BJ (cell line): ENCODE measurements at regions not wholly inside any gene's neighbourhood (a gene's known extent, or its start where the extent isn't known, plus 50 kb on each side); places are given as distances from the start of the nearest gene placed in this dataset.
A peak's percentile ranks its signal among the peaks of the same experiment; 100 is the strongest.

ENCODE experiments used
- CTCF ChIA-PET: fragments of 350-600 bp; formaldehyde crosslinking; extraction: SDS; loops from one replicate; lab custom pipeline; 2021; ENCODE audit warnings: antibody characterized with exemption, inconsistent platforms; lab: Yijun Ruan, JAX
- POLR2A ChIA-PET: fragments of 300-600 bp; sonication (Branson Sonifier 250); formaldehyde crosslinking; extraction: SDS; loops from one replicate; lab custom pipeline; 2021; ENCODE audit warnings: antibody characterized with exemption; lab: Charles Lee
- DNase-seq: peaks from one replicate; pipeline ENCODE4 v3.0.0-alpha.2; 2011; ENCODE audit warnings: low read depth
- H3K27me3 ChIP-seq: 2 replicates; pipeline ENCODE4 v1.6.0; 2011; ENCODE audit warnings: low read length; ENCODE audit not compliant: control insufficient read depth, insufficient read depth
- H3K36me3 ChIP-seq: 2 replicates; pipeline ENCODE4 v1.5.1; 2011; ENCODE audit warnings: low read length; ENCODE audit not compliant: control insufficient read depth, insufficient read depth
- H3K4me3 ChIP-seq: 2 replicates; pipeline ENCODE4 v1.5.1; 2011; ENCODE audit warnings: low read depth, mild to moderate bottlenecking, control low read depth, low read length
- TF ChIP-seq, protein P1 (sequence below): IDR thresholded peaks from 2 replicates; pipeline ENCODE4 v1.5.1; 2011; ENCODE audit warnings: low read depth, mild to moderate bottlenecking, control low read depth, inconsistent platforms, low read length, moderate library complexity; ENCODE audit not compliant: insufficient read depth

DNA sequence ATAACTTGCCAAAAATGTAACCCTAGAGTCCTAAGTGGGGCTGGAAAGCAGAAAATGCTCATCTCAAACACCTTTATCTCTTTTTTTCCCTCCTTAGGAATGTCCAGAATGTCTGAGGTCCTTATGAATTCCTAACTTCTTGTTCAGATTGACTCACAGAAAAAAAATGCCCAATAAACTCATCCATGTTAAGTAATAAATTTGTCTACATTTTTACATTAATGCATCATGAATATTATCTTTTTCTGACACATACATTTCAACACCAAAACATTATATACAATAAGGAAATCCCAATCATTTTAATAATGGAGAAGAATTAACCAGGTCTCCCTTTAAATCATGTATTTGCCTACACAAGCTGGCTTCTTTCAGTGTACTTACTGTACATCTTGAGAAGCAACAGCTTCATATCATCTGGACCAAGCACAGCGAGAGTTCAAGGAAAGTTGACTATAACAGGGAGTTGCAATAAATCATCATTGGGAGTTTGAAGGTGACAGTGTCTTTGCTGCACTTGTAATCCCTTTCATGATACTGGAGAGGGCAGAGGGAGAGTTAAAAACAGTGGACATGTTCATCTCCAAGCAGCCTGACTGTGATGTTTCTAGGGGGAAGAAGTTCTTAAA, 565.2 kb downstream of the LTN1 start:
- Histone ChIP-seq H3K36me3 (no peaks in the 10 kb centered on the region), H3K27me3 (no peaks in the 10 kb centered on the region), H3K4me3 (no peak overlapping the region)
- TF ChIP-seq, protein P1, sequence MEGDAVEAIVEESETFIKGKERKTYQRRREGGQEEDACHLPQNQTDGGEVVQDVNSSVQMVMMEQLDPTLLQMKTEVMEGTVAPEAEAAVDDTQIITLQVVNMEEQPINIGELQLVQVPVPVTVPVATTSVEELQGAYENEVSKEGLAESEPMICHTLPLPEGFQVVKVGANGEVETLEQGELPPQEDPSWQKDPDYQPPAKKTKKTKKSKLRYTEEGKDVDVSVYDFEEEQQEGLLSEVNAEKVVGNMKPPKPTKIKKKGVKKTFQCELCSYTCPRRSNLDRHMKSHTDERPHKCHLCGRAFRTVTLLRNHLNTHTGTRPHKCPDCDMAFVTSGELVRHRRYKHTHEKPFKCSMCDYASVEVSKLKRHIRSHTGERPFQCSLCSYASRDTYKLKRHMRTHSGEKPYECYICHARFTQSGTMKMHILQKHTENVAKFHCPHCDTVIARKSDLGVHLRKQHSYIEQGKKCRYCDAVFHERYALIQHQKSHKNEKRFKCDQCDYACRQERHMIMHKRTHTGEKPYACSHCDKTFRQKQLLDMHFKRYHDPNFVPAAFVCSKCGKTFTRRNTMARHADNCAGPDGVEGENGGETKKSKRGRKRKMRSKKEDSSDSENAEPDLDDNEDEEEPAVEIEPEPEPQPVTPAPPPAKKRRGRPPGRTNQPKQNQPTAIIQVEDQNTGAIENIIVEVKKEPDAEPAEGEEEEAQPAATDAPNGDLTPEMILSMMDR: no peak
- CTCF ChIA-PET: interaction anchor here (1.0 to 1.6 kb wide), 4 partner anchors 94 to 1581 kb away, joined by 3 to 4 read pairs (median 3); no protein-coding TSS in a partner anchor
- POLR2A ChIA-PET: interaction anchor here (0.6 kb wide), 1 partner anchor 342 kb away, joined by 5 read pairs; no protein-coding TSS in a partner anchor
- no peak for DNase-seq

DNA sequence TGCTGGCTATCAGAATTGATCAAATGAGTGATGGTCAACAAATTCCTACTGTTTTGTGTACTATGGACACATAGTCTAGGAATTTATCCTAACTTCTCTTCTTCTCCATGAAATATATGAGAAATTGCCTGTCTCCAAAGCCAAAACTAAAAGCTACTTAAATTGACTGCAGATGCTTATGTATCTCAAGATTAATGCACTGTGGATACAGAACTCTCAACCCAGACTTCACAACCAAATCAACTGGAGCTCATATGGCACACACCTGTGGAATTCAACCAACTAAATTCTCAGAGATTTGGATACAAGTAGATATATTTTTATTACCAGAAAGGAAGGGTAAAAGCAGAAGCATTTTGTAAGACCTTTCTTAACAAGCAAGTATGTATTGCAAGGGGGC, 566.1 kb downstream of the LTN1 start:
- peak; percentile 80 for DNase-seq
- TF ChIP-seq, protein P1: no peak
- ChIA-PET CTCF (interaction anchor here (1.3 to 1.6 kb wide), 2 partner anchors 95 to 318 kb away, joined by 3 to 4 read pairs; no protein-coding TSS in a partner anchor), POLR2A (interaction anchor here (0.6 to 0.7 kb wide), 2 partner anchors 9 to 18 kb away, joined by 4 read pairs; no protein-coding TSS in a partner anchor)
- Histone ChIP-seq H3K4me3 (no peak overlapping the region), H3K36me3 (no peaks in the 10 kb centered on the region), H3K27me3 (no peaks in the 10 kb centered on the region)

DNA sequence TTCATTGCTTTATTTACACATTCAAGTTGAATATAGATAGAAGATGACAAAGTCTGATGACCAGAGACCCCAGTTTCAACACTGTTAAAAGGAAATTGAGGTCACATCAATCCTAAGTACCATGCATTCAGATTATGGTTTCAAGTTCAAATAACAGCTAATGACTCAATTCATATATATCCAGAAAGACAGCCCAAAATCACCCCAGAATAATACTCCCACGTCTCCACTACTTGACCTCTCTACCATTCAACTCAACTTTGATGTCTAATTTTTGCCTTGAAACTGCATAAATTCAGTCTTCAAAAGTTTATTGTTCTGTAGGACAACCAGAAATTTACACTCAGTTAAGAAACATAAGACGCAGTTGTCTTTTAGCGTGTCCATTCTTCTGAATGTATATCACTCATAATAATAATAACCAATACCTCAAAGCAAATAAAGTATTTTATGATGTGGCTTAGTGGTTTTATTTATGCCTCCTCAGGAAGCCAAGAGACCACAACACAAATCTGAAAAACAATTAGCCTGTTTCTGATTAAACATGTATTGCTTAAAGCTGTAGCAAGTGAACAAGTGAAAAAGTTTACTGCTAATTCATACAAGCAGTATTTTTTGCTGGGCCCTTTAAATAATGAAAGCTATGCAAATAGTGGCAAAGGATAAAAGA, 569.0 kb downstream of the LTN1 start:
- Histone ChIP-seq H3K4me3 (no peak overlapping the region), H3K27me3 (no peaks in the 10 kb centered on the region), H3K36me3 (no peaks in the 10 kb centered on the region)
- TF ChIP-seq, protein P1: no peak
- CTCF ChIA-PET: interaction anchor here (0.9 to 1.5 kb wide), 2 partner anchors 87 to 291 kb away, joined by 3 read pairs; no protein-coding TSS in a partner anchor
- DNase-seq: no peak
- POLR2A ChIA-PET: no interaction called here

DNA sequence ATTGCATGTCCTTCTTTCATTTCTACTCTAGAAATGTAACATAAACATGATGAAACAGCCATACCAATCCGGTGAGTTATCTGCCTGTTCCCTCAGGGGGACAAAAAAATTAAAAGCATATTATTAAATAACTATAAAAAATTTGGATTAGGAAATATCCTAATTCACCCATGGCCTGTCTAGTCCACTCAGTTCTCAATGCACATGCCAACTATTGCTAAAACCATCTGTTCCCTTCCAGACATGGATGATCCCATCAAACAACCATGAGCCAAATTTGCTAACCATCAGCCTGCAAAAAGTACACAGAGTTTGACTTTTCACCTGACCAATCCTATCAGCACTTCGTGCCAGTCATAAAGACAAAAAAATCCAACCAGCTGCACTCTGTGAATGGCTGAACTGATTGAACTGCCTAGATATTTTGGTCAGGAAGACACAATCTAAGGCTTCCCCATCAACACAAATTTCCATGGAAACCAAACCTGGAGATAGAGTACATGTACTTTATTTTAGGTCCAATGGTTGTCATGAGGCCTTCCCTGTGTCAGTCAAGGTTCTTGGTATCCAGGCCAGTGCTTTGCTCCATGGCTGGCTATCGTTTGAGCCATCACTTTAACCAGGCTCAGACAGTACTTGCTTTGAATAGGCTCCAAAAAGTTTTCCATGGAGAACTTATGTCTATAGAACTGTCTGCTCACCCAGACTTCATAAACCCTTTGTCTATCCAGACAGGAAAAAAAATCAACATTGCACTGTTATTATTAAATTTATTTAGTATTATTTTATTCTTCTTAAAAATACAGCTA, 570.8 kb downstream of the LTN1 start:
- Histone ChIP-seq H3K27me3 (no peaks in the 10 kb centered on the region), H3K4me3 (no peak overlapping the region), H3K36me3 (no peaks in the 10 kb centered on the region)
- TF ChIP-seq, protein P1: no peak
- CTCF ChIA-PET: interaction anchor here (1.0 to 1.5 kb wide), 2 partner anchors 100 to 371 kb away, joined by 3 read pairs; no protein-coding TSS in a partner anchor
- POLR2A ChIA-PET: no interaction called here
- DNase-seq: peak; percentile 87
